ENCODE measurements at regions not wholly inside any gene's neighbourhood (a gene's known extent, or its start where the extent isn't known, plus 50 kb on each side); places are given as distances from the start of the nearest gene placed in this dataset.

- no peak for TF ChIP-seq BACH1 (IDR thresholded peaks at IDR 0.05; ENCODE audit: low read length)
These were observed 54.9 kb upstream of the OTOS start (continued) for GRCh38 chr2:240195316-240195861.

All from H1 (cell line).